Neural cell (in vitro differentiated cells): ENCODE measurements at regions not wholly inside any gene's neighbourhood (a gene's known extent, or its start where the extent isn't known, plus 50 kb on each side); places are given as distances from the start of the nearest gene placed in this dataset.

Source experiments
- EP300 ChIP-seq: fragments of 450-650 bp; conservative IDR thresholded peaks from 2 replicates; pipeline ENCODE4 v1.6.1; 2014; ENCODE audit warnings: antibody characterized with exemption, mild to moderate bottlenecking, moderate library complexity; ENCODE audit not compliant: poor library complexity, severe bottlenecking
- EZH2 ChIP-seq: fragments of 200-600, 300-800 bp; shearing (Covaris generic), sonication (generic); IDR thresholded peaks from 2 replicates; pipeline ENCODE4 v1.6.1; 2014; ENCODE audit warnings: antibody characterized with exemption, low read length, borderline replicate concordance, mild to moderate bottlenecking; ENCODE audit not compliant: insufficient read depth, poor library complexity, severe bottlenecking
- MXI1 ChIP-seq: fragments of 450-650 bp; conservative IDR thresholded peaks from 2 replicates; pipeline ENCODE4 v1.6.1; 2014; ENCODE audit warnings: antibody characterized with exemption, mild to moderate bottlenecking; ENCODE audit not compliant: poor library complexity, severe bottlenecking
- POLR2AphosphoS5 ChIP-seq: IDR thresholded peaks from 2 replicates; pipeline ENCODE4 v1.6.1; 2012
- RAD21 ChIP-seq: fragments of 450-650 bp; conservative IDR thresholded peaks from 2 replicates; pipeline ENCODE4 v1.6.1; 2014; ENCODE audit warnings: antibody characterized with exemption, mild to moderate bottlenecking, moderate library complexity
- REST ChIP-seq: IDR thresholded peaks from 2 replicates; pipeline ENCODE4 v1.6.1; 2012; ENCODE audit warnings: borderline replicate concordance
- SMC3 ChIP-seq: fragments of 450-650 bp; conservative IDR thresholded peaks from 2 replicates; pipeline ENCODE4 v1.6.1; 2014; ENCODE audit warnings: antibody characterized with exemption, mild to moderate bottlenecking, moderate library complexity; ENCODE audit not compliant: poor library complexity
- TAF1 ChIP-seq: IDR thresholded peaks from 2 replicates; pipeline ENCODE4 v1.6.1; 2012; ENCODE audit warnings: low read depth
- TF ChIP-seq, protein P1 (sequence below): fragments of 450-650 bp; IDR thresholded peaks from 2 replicates; pipeline ENCODE4 v1.5.1; 2014; ENCODE audit warnings: antibody characterized with exemption, mild to moderate bottlenecking, moderate library complexity; ENCODE audit not compliant: poor library complexity, severe bottlenecking

GRCh38 chr12:13676880-13677279 lies 304.5 kb downstream of the GRIN2B start:
- no peak for TF ChIP-seq POLR2AphosphoS5
- TF ChIP-seq, protein P1, sequence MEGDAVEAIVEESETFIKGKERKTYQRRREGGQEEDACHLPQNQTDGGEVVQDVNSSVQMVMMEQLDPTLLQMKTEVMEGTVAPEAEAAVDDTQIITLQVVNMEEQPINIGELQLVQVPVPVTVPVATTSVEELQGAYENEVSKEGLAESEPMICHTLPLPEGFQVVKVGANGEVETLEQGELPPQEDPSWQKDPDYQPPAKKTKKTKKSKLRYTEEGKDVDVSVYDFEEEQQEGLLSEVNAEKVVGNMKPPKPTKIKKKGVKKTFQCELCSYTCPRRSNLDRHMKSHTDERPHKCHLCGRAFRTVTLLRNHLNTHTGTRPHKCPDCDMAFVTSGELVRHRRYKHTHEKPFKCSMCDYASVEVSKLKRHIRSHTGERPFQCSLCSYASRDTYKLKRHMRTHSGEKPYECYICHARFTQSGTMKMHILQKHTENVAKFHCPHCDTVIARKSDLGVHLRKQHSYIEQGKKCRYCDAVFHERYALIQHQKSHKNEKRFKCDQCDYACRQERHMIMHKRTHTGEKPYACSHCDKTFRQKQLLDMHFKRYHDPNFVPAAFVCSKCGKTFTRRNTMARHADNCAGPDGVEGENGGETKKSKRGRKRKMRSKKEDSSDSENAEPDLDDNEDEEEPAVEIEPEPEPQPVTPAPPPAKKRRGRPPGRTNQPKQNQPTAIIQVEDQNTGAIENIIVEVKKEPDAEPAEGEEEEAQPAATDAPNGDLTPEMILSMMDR: no peak
- no peak for TF ChIP-seq RAD21
- no peak for TF ChIP-seq EZH2
- no peak for TF ChIP-seq EP300
- no peak for TF ChIP-seq REST
- TF ChIP-seq MXI1: no peak
- TF ChIP-seq SMC3: no peak
- no peak for TF ChIP-seq TAF1
